ENCODE measurements at regions not wholly inside any gene's neighbourhood (a gene's known extent, or its start where the extent isn't known, plus 50 kb on each side); places are given as distances from the start of the nearest gene placed in this dataset.

DNA sequence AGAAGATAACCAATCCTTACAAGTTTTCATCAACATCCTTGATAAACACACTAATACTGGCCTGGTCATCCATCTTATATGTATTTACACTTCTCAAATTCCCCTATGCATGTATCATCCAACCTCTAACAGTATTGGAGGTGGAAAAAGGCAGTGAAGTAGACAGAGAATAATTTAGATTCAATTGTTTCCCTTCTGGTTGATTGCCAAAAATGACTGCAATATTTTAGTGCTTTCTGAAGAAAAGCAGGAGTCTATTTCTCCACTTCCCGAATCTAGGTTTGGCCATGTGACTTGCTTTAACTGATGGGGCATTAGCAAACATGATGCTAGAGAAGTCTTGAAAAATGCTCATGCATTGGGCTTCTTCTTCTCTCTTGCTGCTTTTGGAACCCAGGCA, 78.3 kb upstream of the METAP2 start:
- TF ChIP-seq, protein P1, sequence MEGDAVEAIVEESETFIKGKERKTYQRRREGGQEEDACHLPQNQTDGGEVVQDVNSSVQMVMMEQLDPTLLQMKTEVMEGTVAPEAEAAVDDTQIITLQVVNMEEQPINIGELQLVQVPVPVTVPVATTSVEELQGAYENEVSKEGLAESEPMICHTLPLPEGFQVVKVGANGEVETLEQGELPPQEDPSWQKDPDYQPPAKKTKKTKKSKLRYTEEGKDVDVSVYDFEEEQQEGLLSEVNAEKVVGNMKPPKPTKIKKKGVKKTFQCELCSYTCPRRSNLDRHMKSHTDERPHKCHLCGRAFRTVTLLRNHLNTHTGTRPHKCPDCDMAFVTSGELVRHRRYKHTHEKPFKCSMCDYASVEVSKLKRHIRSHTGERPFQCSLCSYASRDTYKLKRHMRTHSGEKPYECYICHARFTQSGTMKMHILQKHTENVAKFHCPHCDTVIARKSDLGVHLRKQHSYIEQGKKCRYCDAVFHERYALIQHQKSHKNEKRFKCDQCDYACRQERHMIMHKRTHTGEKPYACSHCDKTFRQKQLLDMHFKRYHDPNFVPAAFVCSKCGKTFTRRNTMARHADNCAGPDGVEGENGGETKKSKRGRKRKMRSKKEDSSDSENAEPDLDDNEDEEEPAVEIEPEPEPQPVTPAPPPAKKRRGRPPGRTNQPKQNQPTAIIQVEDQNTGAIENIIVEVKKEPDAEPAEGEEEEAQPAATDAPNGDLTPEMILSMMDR (IDR thresholded peaks at IDR 0.05; ENCODE audit: low read depth, low read length, missing control alignments) = no peak
- no peak overlapping the region for H3K4me3 ChIP-seq (replicated peaks; ENCODE audit: low read depth, low read length)
- no peak for DNase-seq (ENCODE audit: extremely low read depth, low read depth)

DNA sequence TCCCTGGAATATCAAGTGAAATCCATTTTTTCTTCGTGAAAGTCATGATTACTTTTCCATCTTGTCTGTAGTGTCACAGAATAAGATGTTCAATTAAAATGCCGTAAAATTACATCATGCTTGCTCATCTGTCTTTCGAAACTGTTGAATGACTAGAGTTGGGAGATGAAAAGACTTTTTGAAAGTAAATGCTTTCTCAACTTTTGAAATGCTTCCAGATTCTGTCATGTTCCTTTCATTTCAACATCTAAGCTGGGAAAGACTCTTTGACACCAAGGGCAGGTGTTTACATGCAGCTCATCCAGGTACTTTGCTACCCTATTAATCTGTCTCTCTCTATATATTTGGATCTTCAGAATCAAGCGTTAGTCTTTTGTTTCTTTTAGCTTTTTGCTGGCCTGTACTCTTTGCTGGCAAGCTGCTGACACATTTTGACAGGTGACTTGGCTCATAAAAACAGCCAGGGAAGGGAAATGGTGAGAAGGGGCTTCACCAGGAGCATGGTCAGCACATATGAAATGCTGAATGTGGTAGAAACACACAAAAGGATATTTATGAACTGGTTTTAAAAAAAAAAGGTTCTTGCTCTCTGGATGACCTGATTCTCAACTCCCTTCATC, 77.0 kb upstream of the METAP2 start:
- no peak overlapping the region for H3K4me3 ChIP-seq (replicated peaks; ENCODE audit: low read depth, low read length)
- DNase-seq (ENCODE audit: extremely low read depth, low read depth) = no peak
- TF ChIP-seq, protein P1 (IDR thresholded peaks at IDR 0.05; ENCODE audit: low read depth, low read length, missing control alignments) = no peak

DNA sequence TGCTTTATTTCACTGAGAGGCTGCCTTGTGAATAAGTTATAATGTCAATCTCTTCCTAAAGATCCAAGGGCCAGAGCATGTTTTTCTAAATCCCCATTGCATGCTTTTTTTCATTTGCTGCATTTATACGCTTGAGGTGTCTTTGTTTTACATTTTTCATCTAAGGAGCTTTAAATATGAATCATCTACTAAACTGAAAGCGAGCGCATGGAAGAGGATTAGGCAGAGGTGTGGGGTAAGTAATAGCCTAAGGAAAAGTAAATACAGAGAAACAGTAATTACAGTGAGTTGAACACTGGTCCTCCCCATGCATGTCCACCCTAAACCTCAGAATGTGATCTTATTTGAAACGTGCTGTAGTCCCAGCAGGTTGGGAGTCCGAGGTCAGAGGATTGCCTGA, 76.4 kb upstream of the METAP2 start:
- DNase-seq (ENCODE audit: extremely low read depth, low read depth) = no peak
- no peak overlapping the region for H3K4me3 ChIP-seq (replicated peaks; ENCODE audit: low read depth, low read length)
- TF ChIP-seq, protein P1 (IDR thresholded peaks at IDR 0.05; ENCODE audit: low read depth, low read length, missing control alignments) = no peak

DNA sequence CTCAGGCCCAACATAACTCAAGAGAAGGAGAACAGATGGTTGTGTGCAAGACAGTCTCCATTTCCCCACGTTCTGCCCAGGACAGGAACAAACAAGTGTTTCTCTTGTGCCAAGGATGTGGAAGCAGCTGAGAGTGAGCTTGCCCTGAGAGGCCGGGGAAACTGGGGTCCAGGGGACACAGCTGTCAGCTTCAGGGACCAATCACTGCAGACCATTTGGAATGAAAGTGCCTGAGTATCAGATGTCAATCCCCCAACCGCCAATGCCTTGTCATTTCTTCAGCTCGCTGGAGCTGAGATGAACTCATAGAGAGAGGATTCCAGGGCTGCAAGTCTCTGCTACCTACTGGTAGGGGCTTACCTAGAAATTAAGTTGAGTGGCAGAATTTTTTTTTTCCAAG, 71.9 kb upstream of the METAP2 start:
- H3K4me3 ChIP-seq (replicated peaks; ENCODE audit: low read depth, low read length) = no peak overlapping the region
- TF ChIP-seq, protein P1 (IDR thresholded peaks at IDR 0.05; ENCODE audit: low read depth, low read length, missing control alignments) = no peak
- DNase-seq (ENCODE audit: extremely low read depth, low read depth) = no peak

DNA sequence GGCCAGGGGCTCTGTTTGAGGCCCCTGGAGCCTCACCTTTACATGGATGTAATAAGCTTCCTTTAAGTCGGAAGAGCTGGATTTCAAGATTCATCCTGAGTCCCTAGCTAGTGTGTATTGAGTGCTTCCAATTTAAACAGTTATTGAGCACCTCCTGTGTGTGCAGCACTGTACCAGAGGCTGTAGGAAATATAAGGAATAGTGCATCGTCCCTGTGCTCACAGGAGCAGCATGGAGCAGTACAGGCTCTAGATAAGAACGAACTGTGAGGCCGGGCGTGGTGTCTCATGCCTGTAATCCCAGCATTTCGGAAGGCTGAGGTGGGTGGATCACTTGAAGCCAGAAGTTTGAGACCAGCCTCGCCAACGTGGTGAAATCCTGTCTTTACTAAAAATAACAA, 65.8 kb upstream of the METAP2 start:
- H3K4me3 ChIP-seq (replicated peaks; ENCODE audit: low read depth, low read length) = no peak overlapping the region
- TF ChIP-seq, protein P1 (IDR thresholded peaks at IDR 0.05; ENCODE audit: low read depth, low read length, missing control alignments) = no peak
- no peak for DNase-seq (ENCODE audit: extremely low read depth, low read depth)

DNA sequence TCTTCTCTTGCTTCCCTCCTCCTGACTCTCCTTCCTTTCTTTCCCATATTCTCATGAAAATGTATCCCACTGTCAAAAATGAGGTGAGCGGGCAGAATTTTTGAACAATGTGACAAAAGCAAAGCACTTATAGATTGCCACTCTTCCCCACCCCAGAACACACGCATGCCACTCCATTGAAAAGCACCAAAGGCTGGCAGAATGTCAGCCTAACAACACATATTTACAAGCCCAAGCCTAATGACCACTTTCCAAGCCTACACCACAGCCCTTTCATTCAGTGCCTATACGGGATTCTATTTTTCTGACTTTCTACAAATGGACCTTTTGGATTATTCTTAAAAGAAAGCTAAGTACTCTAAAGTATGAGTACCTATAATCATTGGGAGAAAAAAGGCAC, 62.9 kb upstream of the METAP2 start:
- DNase-seq (ENCODE audit: extremely low read depth, low read depth) = no peak
- TF ChIP-seq, protein P1 (IDR thresholded peaks at IDR 0.05; ENCODE audit: low read depth, low read length, missing control alignments) = no peak
- H3K4me3 ChIP-seq (replicated peaks; ENCODE audit: low read depth, low read length) = no peak overlapping the region

DNA sequence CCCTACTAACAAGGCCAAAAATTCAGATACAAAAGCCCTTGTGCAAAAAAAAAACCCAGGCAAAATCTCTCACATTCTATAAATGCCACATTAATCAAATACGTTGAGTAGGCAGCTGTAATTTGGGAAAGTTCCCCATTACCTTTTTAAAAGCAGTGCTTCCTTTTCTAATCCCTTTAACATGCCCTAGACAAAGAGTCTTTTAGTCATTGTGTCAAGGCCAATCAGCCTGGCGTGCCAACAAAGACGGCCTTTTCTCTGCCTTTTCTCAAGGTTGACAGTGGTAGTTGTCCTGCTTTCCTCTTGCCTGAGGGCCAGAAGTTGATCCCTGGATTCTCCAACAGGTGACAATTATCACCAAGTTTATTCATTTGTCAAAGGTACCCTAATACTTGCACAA, 62.5 kb upstream of the METAP2 start:
- no peak overlapping the region for H3K4me3 ChIP-seq (replicated peaks; ENCODE audit: low read depth, low read length)
- TF ChIP-seq, protein P1 (IDR thresholded peaks at IDR 0.05; ENCODE audit: low read depth, low read length, missing control alignments) = no peak
- DNase-seq (ENCODE audit: extremely low read depth, low read depth) = no peak
